ENCODE measurements at regions not wholly inside any gene's neighbourhood (a gene's known extent, or its start where the extent isn't known, plus 50 kb on each side); places are given as distances from the start of the nearest gene placed in this dataset.

DNA sequence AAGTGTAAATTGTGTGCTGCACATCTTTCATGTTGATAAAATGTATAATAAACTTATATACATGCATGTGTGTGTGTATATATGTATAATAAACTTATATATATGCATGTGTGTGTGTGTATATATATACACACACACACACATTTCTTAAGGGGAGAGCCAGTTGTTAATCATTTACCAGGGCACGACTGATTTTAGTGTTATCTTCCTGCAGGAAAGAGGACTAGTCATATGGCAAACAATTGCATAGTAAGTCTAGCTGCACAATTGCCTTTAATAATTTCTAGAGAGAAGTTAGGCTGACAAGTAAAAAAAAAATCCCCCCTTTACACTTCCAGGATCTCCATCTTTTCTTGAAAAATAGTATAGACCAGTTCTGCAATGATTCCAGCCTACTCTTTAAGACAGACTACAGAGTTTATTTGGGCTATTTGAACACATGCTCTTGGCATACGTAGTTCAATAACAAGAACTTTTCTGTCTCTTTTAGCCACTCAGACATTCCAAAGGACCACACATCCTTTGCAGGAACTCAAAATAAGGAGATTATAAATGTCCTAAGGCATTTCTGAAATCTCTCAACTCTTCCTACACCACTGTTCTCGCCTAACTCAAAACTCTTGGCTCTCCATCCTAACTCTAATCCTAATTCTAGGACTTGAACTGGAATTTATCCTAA lies 163.6 kb upstream of the SETMAR start:
- no peak overlapping the region for H2BK5ac ChIP-seq (ENCODE audit: low read depth, low read length, poor library complexity, severe bottlenecking)
- H3K9me3 ChIP-seq (ENCODE audit: control insufficient read depth, low read length), result peaks cover 4% of the 10 kb centered on the region
- H3K23ac ChIP-seq (ENCODE audit: low read length in 2 of 2), result no peak overlapping the region
- H2AFZ ChIP-seq (ENCODE audit: low read depth, low read length), result no peak overlapping the region
- H3K79me1 ChIP-seq (replicated peaks; ENCODE audit: low read length, poor library complexity, severe bottlenecking), result no peaks in the 10 kb centered on the region
- no peaks in the 10 kb centered on the region for H3K36me3 ChIP-seq (ENCODE audit: control insufficient read depth in 1 of 2, insufficient read depth in 2 of 2, low read depth in 1 of 2, low read length in 2 of 2)
- H2BK15ac ChIP-seq (ENCODE audit: low read depth, poor library complexity, severe bottlenecking), result no peak overlapping the region
- H3K4ac ChIP-seq (ENCODE audit: low read depth in 1 of 2, low read length in 2 of 2), result no peak overlapping the region
- no peak overlapping the region for H2AK5ac ChIP-seq (ENCODE audit: low read length, severe bottlenecking)
- 64% methylated on average over 2 of the region's 3 CpGs for WGBS
- no peak overlapping the region for H2BK120ac ChIP-seq (ENCODE audit: low read depth, low read length)
- no peak overlapping the region for H3K27ac ChIP-seq (ENCODE audit: low read length, poor library complexity, severe bottlenecking)
- no peak overlapping the region for H3K4me2 ChIP-seq (ENCODE audit: low read length, poor library complexity, severe bottlenecking)
- H4K8ac ChIP-seq (ENCODE audit: low read length), result no peak overlapping the region
- no peak overlapping the region for H3K4me3 ChIP-seq (ENCODE audit: insufficient read depth in 1 of 2, low read depth in 1 of 2, low read length in 2 of 2)
- no peak overlapping the region for H4K91ac ChIP-seq (ENCODE audit: low read length)
- no peak overlapping the region for H3K14ac ChIP-seq (ENCODE audit: low read length in 2 of 2)
- no peak overlapping the region for H3K9ac ChIP-seq (ENCODE audit: low read length)
- no peak overlapping the region for H2BK12ac ChIP-seq (ENCODE audit: low read length in 2 of 2)
- no peaks in the 10 kb centered on the region for H3K4me1 ChIP-seq (ENCODE audit: control insufficient read depth, insufficient read depth, low read depth, low read length)
- no peak for DNase-seq
- H3K27me3 ChIP-seq (ENCODE audit: control insufficient read depth in 1 of 2, insufficient read depth in 1 of 2, low read length in 2 of 2), result no peaks in the 10 kb centered on the region
- no peak overlapping the region for H3K18ac ChIP-seq (ENCODE audit: low read depth in 1 of 2, low read length in 2 of 2)

DNA sequence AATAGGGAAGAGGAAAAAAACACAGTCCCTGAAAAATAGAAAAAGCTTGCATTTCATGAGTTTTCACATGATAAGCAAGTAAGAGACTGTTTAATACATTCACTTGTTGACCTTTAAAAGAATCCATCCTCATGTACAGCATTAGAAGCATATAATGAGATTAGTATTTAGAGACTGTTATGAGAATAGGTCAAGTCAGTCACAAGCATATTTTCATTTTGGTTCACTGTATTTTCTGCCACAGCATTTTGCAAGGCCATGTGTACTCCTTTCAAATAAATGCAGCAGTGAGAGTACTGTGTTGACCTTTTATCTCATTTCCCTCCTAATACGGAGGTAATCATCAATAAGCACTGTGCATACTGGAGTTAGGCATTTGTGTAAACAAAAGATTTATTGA lies 162.2 kb upstream of the SETMAR start:
- no peak overlapping the region for H3K18ac ChIP-seq (ENCODE audit: low read depth in 1 of 2, low read length in 2 of 2)
- H3K4me3 ChIP-seq (ENCODE audit: insufficient read depth in 1 of 2, low read depth in 1 of 2, low read length in 2 of 2), result no peak overlapping the region
- H2AFZ ChIP-seq (ENCODE audit: low read depth, low read length), result no peak overlapping the region
- no peak for DNase-seq
- no peak overlapping the region for H3K9ac ChIP-seq (ENCODE audit: low read length)
- no peak overlapping the region for H3K23ac ChIP-seq (ENCODE audit: low read length in 2 of 2)
- H4K8ac ChIP-seq (ENCODE audit: low read length), result no peak overlapping the region
- no peak overlapping the region for H3K4ac ChIP-seq (ENCODE audit: low read depth in 1 of 2, low read length in 2 of 2)
- H2AK5ac ChIP-seq (ENCODE audit: low read length, severe bottlenecking), result no peak overlapping the region
- no peak overlapping the region for H3K27ac ChIP-seq (ENCODE audit: low read length, poor library complexity, severe bottlenecking)
- H3K79me1 ChIP-seq (replicated peaks; ENCODE audit: low read length, poor library complexity, severe bottlenecking), result no peaks in the 10 kb centered on the region
- H2BK5ac ChIP-seq (ENCODE audit: low read depth, low read length, poor library complexity, severe bottlenecking), result no peak overlapping the region
- H2BK15ac ChIP-seq (ENCODE audit: low read depth, poor library complexity, severe bottlenecking), result no peak overlapping the region
- H3K14ac ChIP-seq (ENCODE audit: low read length in 2 of 2), result no peak overlapping the region
- H3K9me3 ChIP-seq (ENCODE audit: control insufficient read depth, low read length), result peaks cover 4% of the 10 kb centered on the region
- no peaks in the 10 kb centered on the region for H3K27me3 ChIP-seq (ENCODE audit: control insufficient read depth in 1 of 2, insufficient read depth in 1 of 2, low read length in 2 of 2)
- H2BK12ac ChIP-seq (ENCODE audit: low read length in 2 of 2), result no peak overlapping the region
- no peak overlapping the region for H2BK120ac ChIP-seq (ENCODE audit: low read depth, low read length)
- H4K91ac ChIP-seq (ENCODE audit: low read length), result no peak overlapping the region
- no peaks in the 10 kb centered on the region for H3K36me3 ChIP-seq (ENCODE audit: control insufficient read depth in 1 of 2, insufficient read depth in 2 of 2, low read depth in 1 of 2, low read length in 2 of 2)
- H3K4me1 ChIP-seq (ENCODE audit: control insufficient read depth, insufficient read depth, low read depth, low read length), result no peaks in the 10 kb centered on the region
- H3K4me2 ChIP-seq (ENCODE audit: low read length, poor library complexity, severe bottlenecking), result no peak overlapping the region
- WGBS, result 80% methylated on average over 1 of the region's 1 CpG

DNA sequence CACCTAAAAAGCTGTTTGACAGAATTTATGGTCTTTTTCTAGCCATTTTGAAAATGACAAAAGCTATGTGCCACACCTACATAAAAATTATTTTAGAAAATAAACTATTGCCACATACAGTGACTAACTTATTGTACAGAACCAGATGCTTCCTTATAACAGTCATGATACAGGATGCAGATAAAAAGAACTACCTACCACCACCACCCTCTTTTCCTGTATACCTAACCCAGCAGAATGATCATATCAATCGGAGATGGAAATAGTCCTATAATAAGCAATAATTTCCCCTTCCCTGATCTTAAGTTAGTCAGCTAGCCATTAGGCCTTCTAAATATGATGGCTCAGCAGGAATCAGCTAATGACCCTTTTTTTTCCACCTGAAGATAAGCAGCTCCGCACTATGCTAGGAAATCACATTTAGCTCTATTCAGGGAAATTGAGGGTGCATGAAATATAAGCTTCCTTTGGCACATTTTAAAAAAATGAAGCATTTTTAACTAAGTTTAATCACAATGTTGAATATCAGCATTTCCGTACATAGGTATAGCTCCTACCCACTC lies 155.5 kb upstream of the SETMAR start:
- no peaks in the 10 kb centered on the region for H3K4me1 ChIP-seq (ENCODE audit: control insufficient read depth, insufficient read depth, low read depth, low read length)
- H4K8ac ChIP-seq (ENCODE audit: low read length), result no peak overlapping the region
- peaks cover 8% of the 10 kb centered on the region for H3K9me3 ChIP-seq (ENCODE audit: control insufficient read depth, low read length)
- no peak overlapping the region for H3K18ac ChIP-seq (ENCODE audit: low read depth in 1 of 2, low read length in 2 of 2)
- no peaks in the 10 kb centered on the region for H3K36me3 ChIP-seq (ENCODE audit: control insufficient read depth in 1 of 2, insufficient read depth in 2 of 2, low read depth in 1 of 2, low read length in 2 of 2)
- no peak overlapping the region for H2AFZ ChIP-seq (ENCODE audit: low read depth, low read length)
- H2BK120ac ChIP-seq (ENCODE audit: low read depth, low read length), result no peak overlapping the region
- H3K4me3 ChIP-seq (ENCODE audit: insufficient read depth in 1 of 2, low read depth in 1 of 2, low read length in 2 of 2), result no peak overlapping the region
- H3K14ac ChIP-seq (ENCODE audit: low read length in 2 of 2), result no peak overlapping the region
- no peak overlapping the region for H2BK5ac ChIP-seq (ENCODE audit: low read depth, low read length, poor library complexity, severe bottlenecking)
- H3K4ac ChIP-seq (ENCODE audit: low read depth in 1 of 2, low read length in 2 of 2), result no peak overlapping the region
- no peak overlapping the region for H4K91ac ChIP-seq (ENCODE audit: low read length)
- no peak overlapping the region for H3K4me2 ChIP-seq (ENCODE audit: low read length, poor library complexity, severe bottlenecking)
- no peak overlapping the region for H3K27ac ChIP-seq (ENCODE audit: low read length, poor library complexity, severe bottlenecking)
- H2BK12ac ChIP-seq (ENCODE audit: low read length in 2 of 2), result no peak overlapping the region
- no peaks in the 10 kb centered on the region for H3K27me3 ChIP-seq (ENCODE audit: control insufficient read depth in 1 of 2, insufficient read depth in 1 of 2, low read length in 2 of 2)
- 96% methylated on average over 2 of the region's 3 CpGs for WGBS
- no peak for DNase-seq
- no peaks in the 10 kb centered on the region for H3K79me1 ChIP-seq (replicated peaks; ENCODE audit: low read length, poor library complexity, severe bottlenecking)
- H3K23ac ChIP-seq (ENCODE audit: low read length in 2 of 2), result no peak overlapping the region
- no peak overlapping the region for H2AK5ac ChIP-seq (ENCODE audit: low read length, severe bottlenecking)
- no peak overlapping the region for H2BK15ac ChIP-seq (ENCODE audit: low read depth, poor library complexity, severe bottlenecking)
- H3K9ac ChIP-seq (ENCODE audit: low read length), result no peak overlapping the region

DNA sequence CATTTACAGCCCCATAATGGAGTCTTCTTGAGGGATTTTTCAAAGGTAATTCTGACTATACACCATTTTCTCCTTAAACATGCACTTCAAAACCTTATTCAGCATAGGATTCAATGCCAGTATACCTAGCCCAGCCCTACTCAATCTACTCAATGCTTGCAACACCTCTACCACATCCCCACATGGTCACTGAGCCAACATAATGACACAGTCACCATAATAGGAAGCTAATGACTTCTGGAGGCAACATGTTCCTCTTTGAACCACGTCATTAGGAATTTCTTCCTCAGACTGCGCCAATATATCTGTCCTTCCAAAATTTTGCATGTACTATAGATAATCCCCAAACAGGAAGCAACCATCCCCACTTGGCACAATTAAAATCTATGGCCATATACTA lies 153.9 kb upstream of the SETMAR start:
- H3K79me1 ChIP-seq (replicated peaks; ENCODE audit: low read length, poor library complexity, severe bottlenecking), result no peaks in the 10 kb centered on the region
- 66% methylated on average over 2 of the region's 2 CpGs for WGBS
- no peak overlapping the region for H2BK15ac ChIP-seq (ENCODE audit: low read depth, poor library complexity, severe bottlenecking)
- no peak overlapping the region for H3K4ac ChIP-seq (ENCODE audit: low read depth in 1 of 2, low read length in 2 of 2)
- H3K23ac ChIP-seq (ENCODE audit: low read length in 2 of 2), result no peak overlapping the region
- no peak overlapping the region for H3K14ac ChIP-seq (ENCODE audit: low read length in 2 of 2)
- DNase-seq, result no peak
- no peak overlapping the region for H2AK5ac ChIP-seq (ENCODE audit: low read length, severe bottlenecking)
- no peak overlapping the region for H4K91ac ChIP-seq (ENCODE audit: low read length)
- H3K9ac ChIP-seq (ENCODE audit: low read length), result no peak overlapping the region
- H2BK5ac ChIP-seq (ENCODE audit: low read depth, low read length, poor library complexity, severe bottlenecking), result no peak overlapping the region
- H3K9me3 ChIP-seq (ENCODE audit: control insufficient read depth, low read length), result peaks cover 8% of the 10 kb centered on the region
- no peak overlapping the region for H2BK120ac ChIP-seq (ENCODE audit: low read depth, low read length)
- H3K4me1 ChIP-seq (ENCODE audit: control insufficient read depth, insufficient read depth, low read depth, low read length), result no peaks in the 10 kb centered on the region
- H4K8ac ChIP-seq (ENCODE audit: low read length), result no peak overlapping the region
- no peak overlapping the region for H3K27ac ChIP-seq (ENCODE audit: low read length, poor library complexity, severe bottlenecking)
- H2BK12ac ChIP-seq (ENCODE audit: low read length in 2 of 2), result no peak overlapping the region
- no peaks in the 10 kb centered on the region for H3K36me3 ChIP-seq (ENCODE audit: control insufficient read depth in 1 of 2, insufficient read depth in 2 of 2, low read depth in 1 of 2, low read length in 2 of 2)
- H2AFZ ChIP-seq (ENCODE audit: low read depth, low read length), result no peak overlapping the region
- no peak overlapping the region for H3K18ac ChIP-seq (ENCODE audit: low read depth in 1 of 2, low read length in 2 of 2)
- no peaks in the 10 kb centered on the region for H3K27me3 ChIP-seq (ENCODE audit: control insufficient read depth in 1 of 2, insufficient read depth in 1 of 2, low read length in 2 of 2)
- no peak overlapping the region for H3K4me3 ChIP-seq (ENCODE audit: insufficient read depth in 1 of 2, low read depth in 1 of 2, low read length in 2 of 2)
- no peak overlapping the region for H3K4me2 ChIP-seq (ENCODE audit: low read length, poor library complexity, severe bottlenecking)

Data from mesenchymal stem cell (in vitro differentiated cells and primary cell).